Karpas-422 (cell line): ENCODE measurements at regions not wholly inside any gene's neighbourhood (a gene's known extent, or its start where the extent isn't known, plus 50 kb on each side); places are given as distances from the start of the nearest gene placed in this dataset.

Source experiments
- DNase-seq: peaks from one replicate; pipeline ENCODE4 v3.0.0-alpha.2; 2015
- H2AFZ ChIP-seq: fragments of 200-600 bp; sonication (generic); 2 replicates; pipeline ENCODE4 v1.6.1; 2014; ENCODE audit warnings: antibody characterized with exemption, low read length, mixed read lengths
- H3K27ac ChIP-seq: fragments of 200-600 bp; sonication (generic); 2 replicates; pipeline ENCODE4 v1.5.1; 2014; ENCODE audit warnings: mild to moderate bottlenecking, low read length, moderate library complexity
- H3K27me3 ChIP-seq: fragments of 200-600 bp; sonication (generic); 2 replicates; pipeline ENCODE4 v1.6.1; 2014; ENCODE audit warnings: low read length, mixed read lengths
- H3K36me3 ChIP-seq: fragments of 200-600 bp; sonication (generic); 2 replicates; pipeline ENCODE4 v1.6.1; 2014; ENCODE audit warnings: low read length, mixed read lengths; ENCODE audit not compliant: insufficient read depth
- H3K4me1 ChIP-seq: fragments of 200-600 bp; sonication (generic); 2 replicates; pipeline ENCODE4 v1.6.1; 2014; ENCODE audit warnings: mild to moderate bottlenecking, low read length, mixed read lengths
- H3K4me2 ChIP-seq: fragments of 200-600 bp; sonication (generic); 2 replicates; pipeline ENCODE4 v1.6.1; 2014; ENCODE audit warnings: low read length, low read depth, mild to moderate bottlenecking; ENCODE audit not compliant: poor library complexity, severe bottlenecking
- H3K4me3 ChIP-seq: fragments of 200-600 bp; sonication (generic); 2 replicates; pipeline ENCODE4 v1.5.1; 2014; ENCODE audit warnings: mild to moderate bottlenecking, antibody characterized with exemption, low read length, mixed read lengths
- H3K79me2 ChIP-seq: fragments of 200-600 bp; sonication (generic); 2 replicates; pipeline ENCODE4 v1.6.1; 2014; ENCODE audit warnings: mild to moderate bottlenecking, low read length, mixed read lengths
- H3K9ac ChIP-seq: fragments of 200-600 bp; sonication (generic); 2 replicates; pipeline ENCODE4 v1.6.0; 2014; ENCODE audit warnings: low read length
- H3K9me2 ChIP-seq: fragments of 200-600 bp; sonication (generic), shearing (Covaris generic); replicated peaks from 2 replicates; pipeline ENCODE4 v1.6.0; 2014; ENCODE audit warnings: mild to moderate bottlenecking, low read length, moderate library complexity; ENCODE audit not compliant: insufficient read depth
- H3K9me3 ChIP-seq: fragments of 300-700, 200-600 bp; sonication (generic); 2 replicates; pipeline ENCODE4 v1.6.1; 2014; ENCODE audit warnings: low read length, mixed read lengths
- H4K20me1 ChIP-seq: fragments of 200-600 bp; sonication (generic); 2 replicates; pipeline ENCODE4 v1.6.1; 2014; ENCODE audit warnings: mild to moderate bottlenecking, antibody characterized with exemption, low read length, low read depth; ENCODE audit not compliant: insufficient read depth

DNA sequence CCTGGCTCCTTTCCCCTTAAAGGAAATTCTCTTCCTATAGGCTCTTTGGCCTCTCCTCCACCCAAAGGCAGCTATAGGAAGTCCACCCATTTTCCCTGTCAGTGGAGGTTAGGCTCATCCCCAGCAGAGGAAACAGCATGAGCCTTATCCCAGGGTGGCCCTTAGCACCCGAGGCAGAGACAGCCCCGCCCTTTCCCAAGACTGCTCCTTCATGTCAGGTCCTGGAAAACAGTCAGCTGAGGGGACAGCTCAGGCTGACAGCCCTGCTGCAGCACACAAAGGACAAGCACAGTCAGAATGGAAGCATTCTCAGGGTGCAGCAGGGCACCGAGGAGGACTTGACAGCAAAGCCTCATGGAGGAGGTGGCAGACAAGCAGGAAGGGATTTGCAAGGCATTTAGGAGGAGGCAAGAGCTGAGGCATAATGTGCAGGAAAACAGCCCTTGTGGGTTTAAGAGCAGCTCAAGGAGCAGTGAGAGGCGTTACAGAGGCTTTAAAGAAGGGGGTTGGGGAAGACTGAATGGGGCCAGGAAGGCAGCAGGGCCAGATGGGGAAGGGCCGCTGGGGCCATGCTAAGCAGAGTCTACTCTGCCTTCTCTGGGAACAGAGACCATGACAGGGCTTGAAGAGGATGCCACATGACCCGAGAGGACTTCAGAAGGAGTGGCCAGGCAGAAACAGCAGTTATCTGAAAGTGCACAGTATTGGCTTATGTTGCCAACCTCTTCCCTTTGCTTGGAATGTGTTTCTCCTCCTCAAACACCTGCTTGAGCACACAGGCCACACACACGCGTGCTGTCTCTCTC lies 216.6 kb downstream of the SH3BP4 start:
- no peak for DNase-seq
- Histone ChIP-seq H2AFZ (no peak overlapping the region), H3K4me1 (no peaks in the 10 kb centered on the region), H3K9me2 (no peaks in the 10 kb centered on the region), H3K27me3 (no peaks in the 10 kb centered on the region; the same call in 1 of the 2 replicates), H3K9ac (no peak overlapping the region), H3K4me2 (no peak overlapping the region), H3K79me2 (no peaks in the 10 kb centered on the region), H3K4me3 (no peak overlapping the region), H3K27ac (no peak overlapping the region), H3K36me3 (no peaks in the 10 kb centered on the region), H4K20me1 (no peaks in the 10 kb centered on the region), H3K9me3 (no peaks in the 10 kb centered on the region)

DNA sequence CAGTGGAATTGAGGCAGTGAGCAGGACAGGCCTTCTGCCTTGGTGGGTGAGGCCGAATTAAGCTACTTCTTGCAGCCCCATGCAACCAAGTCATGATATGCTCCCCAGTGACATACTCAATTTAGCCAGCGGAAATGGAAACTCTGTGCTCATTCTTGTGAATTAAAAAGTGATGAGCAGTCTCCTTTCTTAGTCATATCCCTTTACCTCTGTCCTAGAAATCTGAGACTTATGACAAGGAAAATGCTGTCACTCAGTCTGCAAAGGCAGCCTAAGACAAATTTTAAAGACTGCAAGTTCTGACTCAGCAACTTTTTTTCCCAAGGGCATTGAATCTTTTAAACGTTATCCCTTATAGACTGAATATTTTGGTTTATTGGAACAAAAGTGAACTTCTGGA lies 218.2 kb downstream of the SH3BP4 start:
- H3K9me3 ChIP-seq: no peaks in the 10 kb centered on the region
- no peaks in the 10 kb centered on the region for H3K9me2 ChIP-seq
- no peaks in the 10 kb centered on the region for H4K20me1 ChIP-seq
- H3K9ac ChIP-seq: no peak overlapping the region
- no peaks in the 10 kb centered on the region for H3K36me3 ChIP-seq
- no peak overlapping the region for H3K4me3 ChIP-seq
- no peaks in the 10 kb centered on the region for H3K79me2 ChIP-seq
- no peaks in the 10 kb centered on the region; the same call in 1 of the 2 replicates for H3K27me3 ChIP-seq
- DNase-seq: no peak
- H3K4me1 ChIP-seq: no peaks in the 10 kb centered on the region
- H3K4me2 ChIP-seq: no peak overlapping the region
- H3K27ac ChIP-seq: no peak overlapping the region
- H2AFZ ChIP-seq: no peak overlapping the region

DNA sequence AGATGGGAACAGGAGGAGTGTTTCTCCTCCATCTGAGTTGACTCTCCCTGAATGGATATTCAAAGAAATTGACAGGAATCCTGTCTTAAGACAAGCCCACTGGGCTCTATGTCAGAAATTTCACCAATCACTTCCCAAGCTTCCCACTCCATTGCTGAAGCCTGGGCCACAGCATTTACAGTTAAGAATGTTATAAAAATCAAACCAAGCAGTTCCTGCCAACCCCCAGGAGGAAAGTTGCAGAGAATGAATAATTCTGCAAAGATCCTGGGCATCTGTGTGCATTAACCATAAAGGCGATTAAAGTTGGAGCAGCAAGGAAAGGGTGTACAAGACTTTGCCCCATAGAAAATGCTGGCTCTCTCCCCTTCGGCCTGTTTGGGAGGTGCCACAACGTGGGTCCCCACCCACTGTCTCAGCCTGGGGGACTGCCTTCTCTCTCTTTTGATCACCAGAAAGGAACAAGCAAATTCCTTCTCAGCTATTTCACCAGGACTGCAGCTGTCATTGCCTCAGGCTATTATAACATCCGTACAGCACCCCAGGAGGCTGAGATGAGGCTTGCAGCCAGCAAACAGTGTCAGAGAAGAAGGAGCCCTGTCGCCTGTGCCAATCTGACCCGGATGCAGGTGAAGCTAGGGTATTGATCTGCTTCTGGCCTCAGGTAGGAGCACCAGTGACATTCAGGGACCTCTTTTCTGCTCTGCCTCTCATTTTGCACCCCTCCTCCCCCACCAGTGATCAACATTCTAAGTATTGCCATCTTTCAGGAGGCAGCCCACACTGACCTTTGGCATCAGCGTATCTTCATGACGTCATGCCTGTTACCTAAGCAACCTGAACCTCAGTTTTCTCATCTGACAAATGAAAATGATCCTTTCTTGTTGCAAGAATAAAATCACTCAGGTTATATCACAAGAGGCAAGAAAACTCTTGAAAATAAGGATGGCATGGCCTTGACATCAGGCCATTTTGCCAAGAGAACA lies 219.0 kb downstream of the SH3BP4 start:
- Histone ChIP-seq H3K79me2 (no peaks in the 10 kb centered on the region), H3K9ac (no peak overlapping the region), H3K9me2 (no peaks in the 10 kb centered on the region), H3K4me3 (no peak overlapping the region), H3K36me3 (no peaks in the 10 kb centered on the region), H4K20me1 (no peaks in the 10 kb centered on the region), H3K27ac (no peak overlapping the region), H3K9me3 (no peaks in the 10 kb centered on the region), H3K4me1 (no peaks in the 10 kb centered on the region), H3K4me2 (no peak overlapping the region), H3K27me3 (no peaks in the 10 kb centered on the region; the same call in 1 of the 2 replicates), H2AFZ (no peak overlapping the region)
- no peak for DNase-seq

DNA sequence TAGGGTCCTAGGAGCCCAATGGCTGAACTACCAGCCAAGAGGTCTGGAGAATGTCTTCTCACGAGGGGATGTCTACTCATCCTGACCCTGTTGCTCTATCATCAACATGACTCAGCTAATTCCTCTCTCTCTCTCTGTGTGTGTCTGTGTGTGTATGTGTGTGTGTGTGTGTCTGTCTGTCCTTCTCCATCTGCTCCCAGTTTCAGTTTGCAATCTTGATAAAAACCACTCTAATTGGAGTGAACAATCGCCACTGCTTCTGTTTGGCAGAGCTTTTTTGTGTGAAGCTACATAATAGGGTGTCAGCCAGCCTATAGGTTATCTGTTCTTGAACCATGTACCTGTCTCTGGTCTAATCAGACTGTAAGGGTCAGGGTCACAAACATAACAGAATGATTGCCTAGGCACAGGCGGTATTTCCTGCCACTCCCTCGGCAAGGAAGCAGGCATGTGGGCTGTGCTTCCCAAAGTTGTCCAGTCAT lies 219.8 kb downstream of the SH3BP4 start:
- no peak overlapping the region for H2AFZ ChIP-seq
- H3K4me2 ChIP-seq: no peak overlapping the region

DNA sequence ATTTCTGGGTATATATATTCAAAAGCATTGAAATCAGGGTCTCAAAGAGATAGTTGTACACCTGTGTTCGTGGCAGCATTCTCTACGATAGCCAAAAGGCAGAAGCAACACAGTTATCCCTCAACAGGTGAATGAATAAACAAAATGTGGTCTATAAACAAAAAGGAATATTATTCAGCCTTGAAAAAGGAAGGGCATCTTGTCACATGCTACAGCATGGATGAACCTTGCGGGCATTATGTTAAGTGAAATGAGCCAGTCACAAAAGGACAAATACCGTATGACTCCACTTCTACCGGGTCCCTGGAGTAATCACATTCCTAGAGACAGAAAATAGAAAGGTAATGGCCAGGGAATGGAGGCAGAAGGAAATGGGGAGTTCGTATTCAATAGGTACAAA lies 228.8 kb downstream of the SH3BP4 start:
- H2AFZ ChIP-seq: no peak overlapping the region
- DNase-seq: no peak
- H3K36me3 ChIP-seq: no peaks in the 10 kb centered on the region
- H3K27me3 ChIP-seq: no peaks in the 10 kb centered on the region
- H3K4me2 ChIP-seq: no peak overlapping the region
- no peak overlapping the region for H3K4me3 ChIP-seq
- no peak overlapping the region for H3K27ac ChIP-seq
- H3K9me2 ChIP-seq: no peaks in the 10 kb centered on the region
- H3K79me2 ChIP-seq: no peaks in the 10 kb centered on the region
- H3K4me1 ChIP-seq: no peaks in the 10 kb centered on the region
- H3K9ac ChIP-seq: no peak overlapping the region
- H4K20me1 ChIP-seq: no peaks in the 10 kb centered on the region
- H3K9me3 ChIP-seq: no peaks in the 10 kb centered on the region

More for the DNA sequence above, 219.8 kb downstream of the SH3BP4 start:
- Histone ChIP-seq H3K4me1 (no peaks in the 10 kb centered on the region), H3K4me3 (no peak overlapping the region), H3K9me2 (no peaks in the 10 kb centered on the region), H3K9ac (no peak overlapping the region), H3K36me3 (no peaks in the 10 kb centered on the region), H3K27me3 (no peaks in the 10 kb centered on the region; the same call in 1 of the 2 replicates), H3K27ac (no peak overlapping the region), H4K20me1 (no peaks in the 10 kb centered on the region), H3K9me3 (no peaks in the 10 kb centered on the region), H3K79me2 (no peaks in the 10 kb centered on the region)
- DNase-seq: no peak

DNA sequence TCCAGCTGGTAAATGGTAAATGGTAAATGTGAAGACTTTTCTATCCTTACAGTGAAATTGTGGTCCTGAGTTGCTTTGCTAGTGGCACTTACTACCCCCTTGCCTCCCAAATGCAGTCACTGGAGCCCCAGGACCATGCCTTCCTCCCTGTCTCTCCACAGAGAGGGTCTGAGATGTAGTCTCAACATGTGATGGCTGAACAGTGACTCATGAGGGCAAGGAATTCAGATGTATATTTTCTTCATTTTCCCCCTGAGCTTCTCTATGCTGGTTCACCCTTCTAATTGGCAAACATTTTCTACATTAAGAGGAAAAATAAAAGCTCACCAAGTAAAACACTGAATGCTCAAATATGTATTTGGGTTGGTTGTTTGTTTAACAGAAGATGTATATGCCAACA lies 232.0 kb downstream of the SH3BP4 start:
- Histone ChIP-seq H3K36me3 (no peaks in the 10 kb centered on the region), H3K4me1 (no peaks in the 10 kb centered on the region), H3K27ac (no peak overlapping the region), H3K79me2 (no peaks in the 10 kb centered on the region), H3K4me2 (no peak overlapping the region), H3K9ac (no peak overlapping the region), H3K9me3 (no peaks in the 10 kb centered on the region), H4K20me1 (no peaks in the 10 kb centered on the region), H2AFZ (no peak overlapping the region), H3K27me3 (no peaks in the 10 kb centered on the region), H3K9me2 (no peaks in the 10 kb centered on the region), H3K4me3 (no peak overlapping the region)
- no peak for DNase-seq

DNA sequence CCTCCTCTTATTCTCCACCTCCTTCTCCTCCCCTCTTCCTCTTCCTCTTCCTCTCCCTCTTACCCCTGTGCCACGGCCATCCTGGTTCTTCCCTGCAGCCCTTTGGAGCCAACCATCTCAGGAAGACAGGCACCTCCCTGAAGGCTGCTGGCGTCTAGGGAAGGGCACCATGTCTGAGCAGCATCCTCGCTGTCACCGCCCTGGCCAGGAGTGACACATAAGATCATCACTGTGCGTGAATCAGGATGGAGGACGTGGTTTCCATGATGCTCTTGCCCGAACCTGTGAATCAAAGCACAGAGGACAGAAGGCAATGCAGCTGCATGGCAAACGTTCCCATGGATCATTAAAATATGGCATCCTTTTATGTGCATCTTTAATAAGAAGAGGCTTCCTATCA lies 236.0 kb downstream of the SH3BP4 start:
- no peaks in the 10 kb centered on the region for H3K9me3 ChIP-seq
- no peak overlapping the region for H3K27ac ChIP-seq
- no peaks in the 10 kb centered on the region for H4K20me1 ChIP-seq
- H3K4me3 ChIP-seq: no peak overlapping the region
- no peaks in the 10 kb centered on the region for H3K36me3 ChIP-seq
- no peaks in the 10 kb centered on the region for H3K4me1 ChIP-seq
- no peaks in the 10 kb centered on the region for H3K79me2 ChIP-seq
- H3K9ac ChIP-seq: no peak overlapping the region
- DNase-seq: no peak
- no peak overlapping the region for H3K4me2 ChIP-seq
- no peaks in the 10 kb centered on the region for H3K9me2 ChIP-seq
- no peak overlapping the region for H2AFZ ChIP-seq
- H3K27me3 ChIP-seq: no peaks in the 10 kb centered on the region

GRCh38 chr2:235191486-235191885 lies 239.7 kb downstream of the SH3BP4 start:
- no peak for DNase-seq
- Histone ChIP-seq H3K4me3 (no peak overlapping the region), H3K9me2 (no peaks in the 10 kb centered on the region), H2AFZ (no peak overlapping the region), H3K27ac (no peak overlapping the region), H3K79me2 (no peaks in the 10 kb centered on the region), H3K4me1 (no peaks in the 10 kb centered on the region), H3K4me2 (no peak overlapping the region), H4K20me1 (no peaks in the 10 kb centered on the region), H3K9ac (no peak overlapping the region), H3K27me3 (no peaks in the 10 kb centered on the region), H3K9me3 (no peaks in the 10 kb centered on the region), H3K36me3 (no peaks in the 10 kb centered on the region)
